Endothelial cell of umbilical vein (primary cell): ENCODE measurements at regions not wholly inside any gene's neighbourhood (a gene's known extent, or its start where the extent isn't known, plus 50 kb on each side); places are given as distances from the start of the nearest gene placed in this dataset.

Experiments
- BruUV-seq: library from RNA; stranded (reverse); fragments of 400-500 nt; replicated peaks from 2 replicates; lab custom pipeline; 2021; lab: Mats Ljungman, UMichigan
- CTCF ChIA-PET: fragments of 300-600, 350-600 bp; sonication (Branson Sonifier 250); formaldehyde crosslinking; loops from one replicate; lab custom pipeline; 2021; ENCODE audit warnings: antibody characterized with exemption, inconsistent platforms; lab: Charles Lee
- POLR2A ChIA-PET: fragments of 300-600, 350-600 bp; sonication (Branson Sonifier 250); formaldehyde crosslinking; loops from one replicate; lab custom pipeline; 2021; ENCODE audit warnings: antibody characterized with exemption, inconsistent platforms; lab: Charles Lee
- DNase-seq: peaks from one replicate; pipeline ENCODE4 v3.0.0-alpha.2; 2011; ENCODE audit warnings: low read depth, low spot score
- FAIRE-seq: peaks from 2 replicates; lab custom pipeline; 2011; peaks lifted over from hg19 to GRCh38; lab: Jason Lieb, UNC
- H2AFZ ChIP-seq: 2 replicates; pipeline ENCODE4 v1.6.0; 2012; ENCODE audit warnings: low read depth, low read length, control low read depth, inconsistent platforms
- H3K27ac ChIP-seq: 2 replicates; pipeline ENCODE4 v1.5.1; 2011; ENCODE audit warnings: low read depth, mild to moderate bottlenecking, control low read depth, low read length, moderate library complexity; ENCODE audit not compliant: insufficient read depth
- H3K27me3 ChIP-seq, 2 experiments: 2 replicates each; pipeline versions ENCODE4 v1.6.0 to v1.6.1; 2011; ENCODE audit warnings: low read length in 2 of 2, mixed read lengths in 1 of 2; ENCODE audit not compliant: control insufficient read depth in 2 of 2, insufficient read depth in 2 of 2
- H3K36me3 ChIP-seq, 2 experiments: 2 replicates in 1 of 2; 3 replicates in 1 of 2; pipeline ENCODE4 v1.5.1; 2011; ENCODE audit warnings: low read length in 2 of 2, mild to moderate bottlenecking in 1 of 2, moderate library complexity in 1 of 2; ENCODE audit not compliant: control insufficient read depth in 2 of 2, insufficient read depth in 2 of 2; ENCODE audit errors: extremely low read depth in 1 of 2
- H3K4me1 ChIP-seq: 3 replicates; pipeline ENCODE4 v1.5.1; 2011; ENCODE audit warnings: mild to moderate bottlenecking, low read length; ENCODE audit not compliant: control insufficient read depth, insufficient read depth; ENCODE audit errors: extremely low read depth
- H3K4me2 ChIP-seq: 2 replicates; pipeline ENCODE4 v1.6.1; 2011; ENCODE audit warnings: low read length, control low read depth, mixed read lengths; ENCODE audit not compliant: insufficient read depth
- H3K4me3 ChIP-seq, 3 experiments: fragments of 200-600 bp in 1 of 3; sonication (generic), shearing (Covaris generic) in 1 of 3; replicated peaks in 1 of 3; 2 replicates each; pipeline ENCODE4 v1.5.1; 2011 to 2016; ENCODE audit warnings: control low read depth in 3 of 3, low read length in 3 of 3, mild to moderate bottlenecking in 2 of 3, inconsistent platforms in 1 of 3, low read depth in 1 of 3, moderate library complexity in 1 of 3; ENCODE audit not compliant: insufficient read depth in 1 of 3
- H3K79me2 ChIP-seq: 2 replicates; pipeline ENCODE4 v1.6.0; 2012; ENCODE audit warnings: low read length, inconsistent platforms; ENCODE audit not compliant: control insufficient read depth, insufficient read depth
- H3K9ac ChIP-seq: replicated peaks from 2 replicates; pipeline ENCODE3; 2011; ENCODE audit warnings: low read length, control low read depth; ENCODE audit not compliant: insufficient read depth; ENCODE audit errors: extremely low read depth
- H3K9me1 ChIP-seq: replicated peaks from 3 replicates; pipeline ENCODE4 v1.6.0; 2011; ENCODE audit warnings: mild to moderate bottlenecking, low read length; ENCODE audit not compliant: control insufficient read depth, insufficient read depth; ENCODE audit errors: extremely low read depth
- H3K9me3 ChIP-seq: replicated peaks from 2 replicates; pipeline ENCODE4 v1.5.1; 2012; ENCODE audit warnings: low read length, inconsistent platforms; ENCODE audit not compliant: control insufficient read depth, insufficient read depth
- H4K20me1 ChIP-seq: replicated peaks from 2 replicates; pipeline ENCODE3; 2011; ENCODE audit warnings: mild to moderate bottlenecking, low read length; ENCODE audit not compliant: control insufficient read depth, insufficient read depth; ENCODE audit errors: extremely low read depth
- CTCF ChIP-seq, 2 donors: IDR thresholded peaks; 1 replicate in 1 of 2; 2 replicates in 1 of 2; pipeline ENCODE4 v1.5.1; 2011; ENCODE audit warnings: low read length in 2 of 2, mild to moderate bottlenecking in 2 of 2, moderate library complexity in 2 of 2, control low read depth in 1 of 2, inconsistent platforms in 1 of 2, low read depth in 1 of 2; ENCODE audit not compliant: insufficient read depth in 1 of 2; ENCODE audit errors: extremely low read depth in 1 of 2
- EZH2 ChIP-seq: IDR thresholded peaks from 2 replicates; pipeline ENCODE4 v1.6.1; 2012; ENCODE audit warnings: borderline replicate concordance, low read depth, mild to moderate bottlenecking, moderate library complexity, low read length, inconsistent platforms; ENCODE audit not compliant: severe bottlenecking
- FOS ChIP-seq: IDR thresholded peaks from 2 replicates; pipeline ENCODE4 v1.6.1; 2011; ENCODE audit warnings: mild to moderate bottlenecking, low read length, moderate library complexity, borderline replicate concordance; ENCODE audit not compliant: insufficient read depth
- GATA2 ChIP-seq: IDR thresholded peaks from 2 replicates; pipeline ENCODE4 v1.7.0; 2011; ENCODE audit warnings: low read depth, mild to moderate bottlenecking, moderate library complexity, mixed read lengths, low read length; ENCODE audit not compliant: insufficient read length, insufficient read depth
- MAX ChIP-seq: IDR thresholded peaks from 2 replicates; pipeline ENCODE4 v1.6.1; 2011; ENCODE audit not compliant: insufficient read depth, insufficient read length
- MYC ChIP-seq: IDR thresholded peaks from one replicate; pipeline ENCODE4 v1.6.1; 2011; ENCODE audit warnings: mild to moderate bottlenecking, low read depth, low read length
- POLR2A ChIP-seq: IDR thresholded peaks from 2 replicates; pipeline ENCODE4 v1.6.1; 2012; ENCODE audit warnings: low read depth, mild to moderate bottlenecking, control low read depth, low read length
- POLR2AphosphoS5 ChIP-seq: IDR thresholded peaks from 2 replicates; pipeline ENCODE4 v1.6.1; 2012; ENCODE audit warnings: low read depth, mild to moderate bottlenecking, control low read depth, low read length, moderate library complexity; ENCODE audit not compliant: insufficient read depth
- dilution Hi-C: fragments of 300-500 bp; cut with MboI; formaldehyde crosslinking; loops from one replicate; pipeline ENCODE4 v1.15.0; 2019; ENCODE audit warnings: low sequenced_read_pairs; ENCODE audit not compliant: extremely low pct_ligation_motif_present
- intact Hi-C: fragments of 100-400 bp; cut with micrococcal nuclease; formaldehyde crosslinking; loops from one replicate; pipeline ENCODE4 v1.10.0; 2022

- FAIRE-seq (no peak), DNase-seq (no peak)
- POLR2A ChIA-PET: no interaction called here
- TF ChIP-seq GATA2 (no peak), POLR2AphosphoS5 (no peak), MAX (no peak), CTCF (IDR thresholded peaks at IDR 0.05; ENCODE audit: extremely low read depth in 1 of 2, insufficient read depth in 1 of 2, low read depth in 1 of 2, low read length in 2 of 2) (no peak), MYC (no peak), FOS (no peak), POLR2A (no peak), EZH2 (no peak)
- no peak overlapping the region for H3K4me3 ChIP-seq
- H3K4me2 ChIP-seq: no peak overlapping the region
- no peaks in the 10 kb centered on the region for H3K36me3 ChIP-seq
- no TSS peak for BruUV-seq
- H4K20me1 ChIP-seq: no peaks in the 10 kb centered on the region
- no peaks in the 10 kb centered on the region for H3K4me1 ChIP-seq
- H3K9me1 ChIP-seq: no peaks in the 10 kb centered on the region
- H3K79me2 ChIP-seq: no peaks in the 10 kb centered on the region
- peaks cover 2% of the 10 kb centered on the region for H3K9me3 ChIP-seq
- no peaks in the 10 kb centered on the region for H3K27me3 ChIP-seq
- H3K27ac ChIP-seq: no peak overlapping the region
- dilution Hi-C loops: no loop called here
- H2AFZ ChIP-seq: no peak overlapping the region
- H3K9ac ChIP-seq: no peak overlapping the region
- intact Hi-C loops: no loop called here
- CTCF ChIA-PET: no interaction called here
Measured at GRCh38 chr1:217989510-217989909, 295.6 kb upstream of the RRP15 start.
